OCI-LY3 (cell line): ENCODE measurements at regions not wholly inside any gene's neighbourhood (a gene's known extent, or its start where the extent isn't known, plus 50 kb on each side); places are given as distances from the start of the nearest gene placed in this dataset.

ENCODE experiments used
- H2AFZ ChIP-seq: fragments of 200-600, 300-600 bp; shearing (Covaris generic); 2 replicates; pipeline ENCODE4 v1.6.0; 2014; ENCODE audit warnings: antibody characterized with exemption, low read depth, low read length
- H3K27ac ChIP-seq: fragments of 200-600, 300-600 bp; sonication (generic); 2 replicates; pipeline ENCODE4 v1.5.1; 2014; ENCODE audit warnings: mild to moderate bottlenecking, low read length, moderate library complexity, mixed read lengths
- H3K27me3 ChIP-seq: fragments of 200-600, 300-600 bp; sonication (generic); 2 replicates; pipeline ENCODE4 v1.6.1; 2014; ENCODE audit warnings: low read depth, low read length, mixed read lengths
- H3K36me3 ChIP-seq: fragments of 200-600, 300-600 bp; sonication (generic); replicated peaks from 2 replicates; pipeline ENCODE3; 2014; ENCODE audit warnings: low read depth, low read length, mixed read lengths
- H3K4me1 ChIP-seq: fragments of 300-600, 200-600 bp; sonication (generic); 2 replicates; pipeline ENCODE4 v1.6.1; 2014; ENCODE audit warnings: low read length, mixed read lengths
- H3K4me2 ChIP-seq: fragments of 200-600, 300-600 bp; sonication (generic); 2 replicates; pipeline ENCODE4 v1.6.1; 2014; ENCODE audit warnings: low read length, mixed read lengths
- H3K4me3 ChIP-seq: fragments of 300-600, 200-600 bp; sonication (generic); 2 replicates; pipeline ENCODE4 v1.5.1; 2014; ENCODE audit warnings: antibody characterized with exemption, mild to moderate bottlenecking, low read length, moderate library complexity
- H3K79me2 ChIP-seq: fragments of 300-600, 200-600 bp; shearing (Covaris generic); 2 replicates; pipeline ENCODE4 v1.6.1; 2014; ENCODE audit warnings: mild to moderate bottlenecking, low read length, mixed read lengths
- H3K9ac ChIP-seq: fragments of 300-600, 200-600 bp; shearing (Covaris generic); 2 replicates; pipeline ENCODE4 v1.6.0; 2014; ENCODE audit warnings: mild to moderate bottlenecking, low read length, moderate library complexity
- H3K9me3 ChIP-seq: fragments of 200-600, 300-600 bp; shearing (Covaris generic); 2 replicates; pipeline ENCODE4 v1.6.1; 2014; ENCODE audit warnings: low read length, mixed read lengths; ENCODE audit not compliant: insufficient read depth
- H4K20me1 ChIP-seq: fragments of 200-600, 300-600 bp; sonication (generic); 2 replicates; pipeline ENCODE4 v1.6.1; 2016; ENCODE audit warnings: low read length, mixed read lengths; ENCODE audit not compliant: insufficient read depth
- EZH2phosphoT487 ChIP-seq: fragments of 200-600 bp; shearing (Covaris generic); IDR thresholded peaks from 2 replicates; pipeline ENCODE4 v1.6.1; 2018; ENCODE audit warnings: antibody characterized with exemption, mixed run types, low read depth
- TF ChIP-seq, protein P1 (sequence below): fragments of 200-600, 300-600 bp; sonication (generic); IDR thresholded peaks from 2 replicates; pipeline ENCODE4 v1.5.1; 2014; ENCODE audit warnings: antibody characterized with exemption, low read length, low read depth

DNA sequence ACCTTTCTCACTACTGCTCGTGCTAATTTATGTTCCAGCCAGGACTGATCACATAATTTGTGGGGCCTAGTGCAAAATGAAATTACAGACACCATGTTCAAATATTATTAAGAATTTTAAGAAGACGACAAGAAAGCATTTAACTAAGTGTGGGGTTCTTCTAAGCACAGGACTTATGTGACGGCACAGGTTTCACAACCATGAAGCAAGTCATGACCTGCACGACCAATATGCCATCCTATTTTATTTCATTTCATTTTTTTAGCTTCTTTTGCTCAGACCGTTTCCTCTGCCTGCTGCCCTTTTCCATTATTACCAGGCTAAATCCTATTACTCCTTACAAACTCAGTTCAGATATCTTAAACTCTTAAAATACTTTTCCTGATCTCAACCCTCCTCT is 462.5 kb downstream of the AASDHPPT start:
- Histone ChIP-seq H3K27ac (no peak overlapping the region), H3K4me1 (no peaks in the 10 kb centered on the region), H3K79me2 (no peaks in the 10 kb centered on the region), H3K4me3 (no peak overlapping the region), H3K4me2 (no peak overlapping the region), H3K9me3 (no peaks in the 10 kb centered on the region), H3K27me3 (no peaks in the 10 kb centered on the region), H2AFZ (no peak overlapping the region), H3K9ac (no peak overlapping the region), H4K20me1 (no peaks in the 10 kb centered on the region), H3K36me3 (no peaks in the 10 kb centered on the region)
- TF ChIP-seq, protein P1, sequence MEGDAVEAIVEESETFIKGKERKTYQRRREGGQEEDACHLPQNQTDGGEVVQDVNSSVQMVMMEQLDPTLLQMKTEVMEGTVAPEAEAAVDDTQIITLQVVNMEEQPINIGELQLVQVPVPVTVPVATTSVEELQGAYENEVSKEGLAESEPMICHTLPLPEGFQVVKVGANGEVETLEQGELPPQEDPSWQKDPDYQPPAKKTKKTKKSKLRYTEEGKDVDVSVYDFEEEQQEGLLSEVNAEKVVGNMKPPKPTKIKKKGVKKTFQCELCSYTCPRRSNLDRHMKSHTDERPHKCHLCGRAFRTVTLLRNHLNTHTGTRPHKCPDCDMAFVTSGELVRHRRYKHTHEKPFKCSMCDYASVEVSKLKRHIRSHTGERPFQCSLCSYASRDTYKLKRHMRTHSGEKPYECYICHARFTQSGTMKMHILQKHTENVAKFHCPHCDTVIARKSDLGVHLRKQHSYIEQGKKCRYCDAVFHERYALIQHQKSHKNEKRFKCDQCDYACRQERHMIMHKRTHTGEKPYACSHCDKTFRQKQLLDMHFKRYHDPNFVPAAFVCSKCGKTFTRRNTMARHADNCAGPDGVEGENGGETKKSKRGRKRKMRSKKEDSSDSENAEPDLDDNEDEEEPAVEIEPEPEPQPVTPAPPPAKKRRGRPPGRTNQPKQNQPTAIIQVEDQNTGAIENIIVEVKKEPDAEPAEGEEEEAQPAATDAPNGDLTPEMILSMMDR = no peak
- no peak for TF ChIP-seq EZH2phosphoT487

DNA sequence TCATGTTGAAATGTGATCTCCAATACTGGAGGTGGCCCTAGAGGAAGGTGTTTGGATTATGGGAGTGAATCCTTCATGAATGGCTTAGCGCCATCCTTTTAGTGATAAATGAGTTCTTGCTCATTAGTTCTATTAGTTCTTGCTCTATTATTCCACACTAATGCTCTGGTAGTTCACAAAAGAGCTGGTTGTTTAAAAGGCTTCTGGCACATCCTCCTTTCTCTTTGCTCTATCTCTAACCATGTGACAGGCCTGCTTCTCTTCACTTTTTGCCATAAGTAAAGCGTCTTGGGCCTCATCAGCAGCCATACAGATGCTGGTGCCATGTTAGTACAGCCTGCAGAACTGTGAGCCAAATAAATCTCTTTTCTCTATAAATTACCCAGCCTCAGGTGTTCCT is 469.9 kb downstream of the GUCY1A2 start:
- TF ChIP-seq, protein P1 = no peak
- no peak for TF ChIP-seq EZH2phosphoT487
- no peaks in the 10 kb centered on the region for H3K27me3 ChIP-seq
- no peaks in the 10 kb centered on the region for H3K79me2 ChIP-seq
- H3K27ac ChIP-seq = no peak overlapping the region
- H2AFZ ChIP-seq = no peak overlapping the region
- no peak overlapping the region for H3K9ac ChIP-seq
- H3K4me1 ChIP-seq = no peaks in the 10 kb centered on the region
- H3K4me2 ChIP-seq = no peak overlapping the region
- H3K4me3 ChIP-seq = no peak overlapping the region
- no peaks in the 10 kb centered on the region for H3K9me3 ChIP-seq
- H4K20me1 ChIP-seq = no peaks in the 10 kb centered on the region
- H3K36me3 ChIP-seq = no peaks in the 10 kb centered on the region

DNA sequence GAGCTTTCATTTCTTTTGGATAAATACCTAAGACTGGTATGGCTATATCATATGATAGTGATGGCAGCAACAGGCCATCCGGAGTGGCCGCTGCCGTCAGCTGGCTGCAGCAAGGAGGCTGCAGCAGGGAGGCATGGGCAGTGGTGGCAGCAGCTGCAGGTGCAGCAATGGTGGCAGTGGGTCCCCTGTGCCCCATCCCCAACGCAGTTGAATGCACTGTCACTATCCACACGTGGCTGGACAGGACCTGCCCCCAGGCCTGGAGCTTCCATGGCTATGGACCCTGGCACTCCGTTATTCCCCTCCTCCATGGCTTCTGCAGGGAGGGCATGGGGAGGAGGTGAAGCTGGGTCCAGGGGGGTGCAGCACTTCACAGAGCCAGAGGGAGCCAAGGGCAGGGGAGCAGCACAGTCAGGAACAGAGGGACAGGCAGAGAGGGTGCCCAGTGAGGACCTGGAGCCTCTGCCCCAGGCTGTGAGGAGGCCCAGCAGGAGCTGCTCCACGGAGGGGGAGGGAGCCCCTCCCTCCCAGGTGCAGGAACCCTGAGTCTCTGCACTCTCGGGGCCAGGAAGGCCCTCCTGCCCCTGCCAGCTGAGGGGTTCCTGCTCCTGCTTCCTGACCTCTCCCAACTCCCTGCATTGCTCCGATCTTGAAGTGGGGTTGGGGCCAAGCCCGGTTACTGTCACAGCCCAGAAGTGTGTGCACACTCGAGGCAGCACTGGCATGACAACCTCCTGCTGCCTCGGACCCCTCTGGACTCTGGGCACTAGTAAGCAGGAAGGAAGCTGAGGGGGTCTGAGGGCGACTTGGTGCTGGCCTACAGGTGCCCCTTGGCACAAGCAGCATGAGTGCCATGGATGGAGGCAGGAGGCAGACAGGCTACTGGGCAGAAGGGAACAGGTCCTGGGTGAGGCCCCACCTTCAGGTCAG is 466.3 kb downstream of the GUCY1A2 start:
- Histone ChIP-seq H3K9ac (no peak overlapping the region), H3K79me2 (no peaks in the 10 kb centered on the region), H3K4me1 (no peaks in the 10 kb centered on the region), H2AFZ (no peak overlapping the region), H3K4me3 (no peak overlapping the region), H3K36me3 (no peaks in the 10 kb centered on the region), H3K27ac (no peak overlapping the region), H4K20me1 (no peaks in the 10 kb centered on the region), H3K9me3 (no peaks in the 10 kb centered on the region), H3K27me3 (no peaks in the 10 kb centered on the region), H3K4me2 (no peak overlapping the region)
- TF ChIP-seq, protein P1 = no peak
- TF ChIP-seq EZH2phosphoT487 = no peak

DNA sequence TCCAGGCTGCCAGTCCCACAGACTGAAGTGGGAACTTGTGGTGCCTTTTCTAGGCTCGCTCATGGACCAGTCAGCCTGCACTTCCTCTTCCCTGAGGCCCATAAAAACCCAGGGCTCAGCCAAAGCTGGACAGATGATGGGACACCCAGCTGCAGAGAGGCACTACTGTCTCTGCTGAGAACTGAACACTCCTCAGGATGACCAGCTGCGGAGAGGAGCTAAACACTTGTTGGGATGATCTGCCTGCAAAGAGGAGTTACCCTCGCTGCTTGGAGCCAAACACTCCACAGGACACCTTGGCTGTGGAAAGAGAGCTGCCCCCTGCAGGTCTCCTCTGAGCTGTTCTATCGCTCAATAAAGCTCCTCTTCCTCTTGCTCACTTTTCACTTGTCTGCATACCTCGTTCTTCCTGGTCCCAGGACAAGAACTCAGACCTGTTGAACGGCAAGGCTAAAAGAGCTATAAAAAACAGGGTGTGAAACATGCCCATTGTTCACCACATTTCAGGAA is 465.5 kb downstream of the GUCY1A2 start:
- no peaks in the 10 kb centered on the region for H3K79me2 ChIP-seq
- H2AFZ ChIP-seq = no peak overlapping the region
- H3K9me3 ChIP-seq = no peaks in the 10 kb centered on the region
- H3K4me2 ChIP-seq = no peak overlapping the region
- no peaks in the 10 kb centered on the region for H4K20me1 ChIP-seq
- H3K4me1 ChIP-seq = no peaks in the 10 kb centered on the region
- no peak overlapping the region for H3K4me3 ChIP-seq
- H3K27ac ChIP-seq = no peak overlapping the region
- H3K36me3 ChIP-seq = no peaks in the 10 kb centered on the region
- H3K27me3 ChIP-seq = no peaks in the 10 kb centered on the region
- no peak for TF ChIP-seq EZH2phosphoT487
- TF ChIP-seq, protein P1 = no peak
- H3K9ac ChIP-seq = no peak overlapping the region
